ENCODE measurements at regions not wholly inside any gene's neighbourhood (a gene's known extent, or its start where the extent isn't known, plus 50 kb on each side); places are given as distances from the start of the nearest gene placed in this dataset.
"Not testable (repeated sequence)": the region's sequence is repeated elsewhere in the genome, so short reads cannot be mapped to it uniquely, and the experiment has no call there.

DNA sequence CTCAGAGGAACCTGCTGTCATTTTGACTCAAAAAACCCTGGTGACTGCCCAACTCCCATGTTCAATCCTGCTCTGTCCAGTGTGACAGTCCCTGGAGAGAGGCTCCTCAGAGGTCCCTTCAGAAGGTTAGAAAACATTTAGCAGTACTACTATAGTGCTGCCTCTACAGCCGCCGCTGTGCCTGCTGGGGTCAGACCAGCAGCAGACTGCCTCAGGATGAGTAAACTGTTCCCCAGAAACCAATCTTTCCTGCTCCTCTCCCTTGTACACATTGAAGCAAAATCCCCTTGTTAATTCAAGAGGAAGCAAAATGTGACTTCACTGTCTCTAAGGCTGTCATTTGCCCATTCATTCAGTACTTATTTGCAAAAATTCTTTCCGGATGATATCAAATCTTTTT lies 94.8 kb upstream of the SMARCA2 start:
- no peak for DNase-seq
- no peaks in the 10 kb centered on the region for H3K36me3 ChIP-seq
- H3K27ac ChIP-seq, result no peak overlapping the region
- intact Hi-C loops (cut with DNase I), result no loop called here
- H3K4me3 ChIP-seq, result no peak overlapping the region
- TF ChIP-seq, protein P1, sequence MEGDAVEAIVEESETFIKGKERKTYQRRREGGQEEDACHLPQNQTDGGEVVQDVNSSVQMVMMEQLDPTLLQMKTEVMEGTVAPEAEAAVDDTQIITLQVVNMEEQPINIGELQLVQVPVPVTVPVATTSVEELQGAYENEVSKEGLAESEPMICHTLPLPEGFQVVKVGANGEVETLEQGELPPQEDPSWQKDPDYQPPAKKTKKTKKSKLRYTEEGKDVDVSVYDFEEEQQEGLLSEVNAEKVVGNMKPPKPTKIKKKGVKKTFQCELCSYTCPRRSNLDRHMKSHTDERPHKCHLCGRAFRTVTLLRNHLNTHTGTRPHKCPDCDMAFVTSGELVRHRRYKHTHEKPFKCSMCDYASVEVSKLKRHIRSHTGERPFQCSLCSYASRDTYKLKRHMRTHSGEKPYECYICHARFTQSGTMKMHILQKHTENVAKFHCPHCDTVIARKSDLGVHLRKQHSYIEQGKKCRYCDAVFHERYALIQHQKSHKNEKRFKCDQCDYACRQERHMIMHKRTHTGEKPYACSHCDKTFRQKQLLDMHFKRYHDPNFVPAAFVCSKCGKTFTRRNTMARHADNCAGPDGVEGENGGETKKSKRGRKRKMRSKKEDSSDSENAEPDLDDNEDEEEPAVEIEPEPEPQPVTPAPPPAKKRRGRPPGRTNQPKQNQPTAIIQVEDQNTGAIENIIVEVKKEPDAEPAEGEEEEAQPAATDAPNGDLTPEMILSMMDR (IDR thresholded peaks at IDR 0.05), result no peak
- H3K4me1 ChIP-seq, result no peaks in the 10 kb centered on the region
- H3K27me3 ChIP-seq, result no peaks in the 10 kb centered on the region
- H3K9ac ChIP-seq (ENCODE audit: low read depth in 2 of 2, low read length in 2 of 2), result no peak overlapping the region
- H3K9me3 ChIP-seq, result no peaks in the 10 kb centered on the region

DNA sequence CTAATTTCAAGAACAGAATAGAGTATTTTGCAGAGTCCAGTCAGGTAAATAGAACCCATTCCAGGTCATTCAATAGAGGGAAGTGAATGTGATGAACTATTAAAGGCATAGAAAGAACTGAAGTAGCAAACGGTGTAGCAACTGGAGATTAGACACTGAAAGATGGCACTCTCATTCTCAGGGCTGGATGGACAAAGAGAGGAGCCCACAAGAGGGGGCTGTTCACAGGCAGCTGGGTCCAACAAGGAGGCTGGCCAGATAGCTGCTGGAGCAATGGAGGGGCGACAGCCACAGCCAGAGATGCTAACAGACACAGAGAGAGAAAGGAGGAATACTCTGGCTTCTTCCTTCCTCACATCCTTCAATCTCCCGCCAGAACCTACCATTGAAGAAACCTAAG lies 93.1 kb upstream of the SMARCA2 start:
- no peaks in the 10 kb centered on the region for H3K27me3 ChIP-seq
- H3K9me3 ChIP-seq, result no peaks in the 10 kb centered on the region
- no peak overlapping the region for H3K27ac ChIP-seq
- TF ChIP-seq, protein P1 (IDR thresholded peaks at IDR 0.05), result no peak
- H3K9ac ChIP-seq (ENCODE audit: low read depth in 2 of 2, low read length in 2 of 2), result no peak overlapping the region
- intact Hi-C loops (cut with DNase I), result no loop called here
- no peaks in the 10 kb centered on the region for H3K36me3 ChIP-seq
- no peak overlapping the region for H3K4me3 ChIP-seq
- H3K4me1 ChIP-seq, result no peaks in the 10 kb centered on the region
- no peak for DNase-seq

DNA sequence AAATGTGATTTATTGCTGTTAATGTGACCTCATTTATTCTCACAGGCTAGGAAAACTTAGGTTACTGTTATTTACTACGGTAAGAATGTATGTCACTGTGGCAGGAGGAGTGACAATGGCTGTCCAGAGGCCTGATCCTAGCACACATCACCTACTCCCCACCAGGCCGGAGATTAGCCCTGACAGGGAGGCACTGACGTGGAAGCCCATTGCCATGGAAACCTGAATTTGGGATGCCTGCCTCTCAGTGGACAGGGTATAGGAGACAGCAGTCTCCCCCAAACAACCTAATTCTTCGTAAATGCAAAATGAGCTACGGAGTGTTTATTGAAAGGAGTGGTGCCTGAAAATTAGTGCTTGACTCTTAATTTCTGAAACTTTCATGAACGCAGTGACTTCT lies 87.6 kb upstream of the SMARCA2 start:
- DNase-seq, result no peak
- no peaks in the 10 kb centered on the region for H3K36me3 ChIP-seq
- intact Hi-C loops (cut with DNase I), result no loop called here
- no peaks in the 10 kb centered on the region for H3K4me1 ChIP-seq
- H3K9ac ChIP-seq (ENCODE audit: low read depth in 2 of 2, low read length in 2 of 2), result no peak overlapping the region
- H3K4me3 ChIP-seq, result no peak overlapping the region
- no peak overlapping the region for H3K27ac ChIP-seq
- H3K27me3 ChIP-seq, result no peaks in the 10 kb centered on the region
- TF ChIP-seq, protein P1 (IDR thresholded peaks at IDR 0.05), result no peak
- no peaks in the 10 kb centered on the region for H3K9me3 ChIP-seq

DNA sequence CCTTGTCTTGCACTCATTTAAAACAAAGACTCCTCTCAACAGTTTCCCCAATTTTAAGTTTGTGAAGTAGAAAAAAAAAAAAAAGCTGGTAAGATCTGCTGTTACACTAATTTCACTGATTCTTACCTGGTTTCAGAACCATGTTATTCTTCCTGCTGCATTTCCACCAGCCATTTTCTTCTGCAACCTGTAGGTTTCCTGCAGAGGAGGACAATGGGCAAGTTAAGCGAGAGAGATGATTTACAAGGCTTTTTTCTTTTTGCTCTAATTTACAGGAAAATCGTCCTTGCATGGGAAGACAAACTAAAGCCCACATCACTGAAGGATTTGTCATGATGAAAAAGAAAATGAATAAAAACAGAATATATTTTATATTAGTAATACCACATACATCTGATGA lies 86.0 kb upstream of the SMARCA2 start:
- no peaks in the 10 kb centered on the region for H3K9me3 ChIP-seq
- no peaks in the 10 kb centered on the region for H3K4me1 ChIP-seq
- no peaks in the 10 kb centered on the region for H3K36me3 ChIP-seq
- H3K27me3 ChIP-seq, result no peaks in the 10 kb centered on the region
- no peak overlapping the region for H3K4me3 ChIP-seq
- TF ChIP-seq, protein P1 (IDR thresholded peaks at IDR 0.05), result no peak
- intact Hi-C loops (cut with DNase I), result no loop called here
- H3K27ac ChIP-seq, result no peak overlapping the region
- DNase-seq, result no peak
- no peak overlapping the region for H3K9ac ChIP-seq (ENCODE audit: low read depth in 2 of 2, low read length in 2 of 2)

DNA sequence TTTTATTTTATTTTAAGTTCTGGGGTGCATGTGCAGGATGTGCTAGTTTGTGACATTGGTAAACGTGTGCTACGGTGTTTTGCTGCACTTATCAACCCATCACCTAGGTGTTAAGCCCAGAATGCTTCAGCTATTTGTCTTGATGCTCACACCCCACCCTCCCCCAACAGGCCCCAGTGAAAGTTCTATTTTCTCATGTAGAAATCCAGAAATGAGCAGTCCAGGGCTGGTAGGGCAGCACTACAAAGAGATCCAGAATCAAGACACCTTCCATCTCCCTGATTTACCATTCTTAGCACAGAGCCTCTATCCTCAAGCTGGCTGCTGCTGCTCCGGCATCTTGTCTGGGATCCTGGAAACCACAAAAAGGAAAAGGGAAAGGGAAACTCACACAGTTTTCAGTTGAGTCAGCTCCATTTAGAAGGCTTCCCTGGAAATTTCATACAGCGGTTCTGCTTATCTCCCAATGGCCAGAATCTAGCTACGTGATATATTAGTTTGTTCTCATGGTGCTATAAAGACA lies 85.4 kb upstream of the SMARCA2 start:
- Histone ChIP-seq H3K9me3 (no peaks in the 10 kb centered on the region), H3K9ac (ENCODE audit: low read depth in 2 of 2, low read length in 2 of 2) (no peak overlapping the region)

DNA sequence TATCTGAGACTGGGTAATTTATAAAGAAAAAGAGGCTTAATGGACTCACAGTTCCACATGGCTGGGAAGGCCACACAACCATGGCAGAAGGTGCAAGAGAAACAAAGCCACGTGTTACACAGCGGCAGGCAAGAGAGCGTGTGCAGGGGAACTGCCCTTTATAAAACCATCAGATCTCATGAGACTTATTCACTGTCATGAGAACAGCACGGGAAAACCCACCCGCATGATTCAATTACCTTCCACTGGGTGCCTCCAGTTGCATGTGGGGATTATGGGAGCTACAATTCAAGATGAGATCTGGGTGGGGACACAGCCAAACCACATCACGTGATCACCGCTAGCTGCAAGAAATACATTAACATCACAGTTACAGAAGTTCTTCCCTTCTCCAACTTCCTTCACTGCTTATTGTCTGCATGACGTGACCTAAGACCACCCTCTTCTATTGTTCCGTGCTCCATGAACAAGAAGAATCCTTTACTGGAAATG lies 84.9 kb upstream of the SMARCA2 start:
- H3K27ac ChIP-seq; DNase-seq; intact Hi-C loops (cut with DNase I); H3K4me3 ChIP-seq; H3K9me3 ChIP-seq; H3K27me3 ChIP-seq; H3K4me1 ChIP-seq; H3K36me3 ChIP-seq; H3K9ac ChIP-seq (ENCODE audit: low read depth in 2 of 2, low read length in 2 of 2): not testable (repeated sequence)

More for the DNA sequence above, 85.4 kb upstream of the SMARCA2 start:
- intact Hi-C loops (cut with DNase I), result no loop called here
- Histone ChIP-seq H3K36me3 (no peaks in the 10 kb centered on the region), H3K27ac (no peak overlapping the region), H3K27me3 (no peaks in the 10 kb centered on the region), H3K4me3 (no peak overlapping the region), H3K4me1 (no peaks in the 10 kb centered on the region)
- no peak for DNase-seq
- TF ChIP-seq, protein P1 (IDR thresholded peaks at IDR 0.05), result no peak

All from colonic mucosa (tissue), 4 donors.